ENCODE measurements at regions not wholly inside any gene's neighbourhood (a gene's known extent, or its start where the extent isn't known, plus 50 kb on each side); places are given as distances from the start of the nearest gene placed in this dataset.

DNA sequence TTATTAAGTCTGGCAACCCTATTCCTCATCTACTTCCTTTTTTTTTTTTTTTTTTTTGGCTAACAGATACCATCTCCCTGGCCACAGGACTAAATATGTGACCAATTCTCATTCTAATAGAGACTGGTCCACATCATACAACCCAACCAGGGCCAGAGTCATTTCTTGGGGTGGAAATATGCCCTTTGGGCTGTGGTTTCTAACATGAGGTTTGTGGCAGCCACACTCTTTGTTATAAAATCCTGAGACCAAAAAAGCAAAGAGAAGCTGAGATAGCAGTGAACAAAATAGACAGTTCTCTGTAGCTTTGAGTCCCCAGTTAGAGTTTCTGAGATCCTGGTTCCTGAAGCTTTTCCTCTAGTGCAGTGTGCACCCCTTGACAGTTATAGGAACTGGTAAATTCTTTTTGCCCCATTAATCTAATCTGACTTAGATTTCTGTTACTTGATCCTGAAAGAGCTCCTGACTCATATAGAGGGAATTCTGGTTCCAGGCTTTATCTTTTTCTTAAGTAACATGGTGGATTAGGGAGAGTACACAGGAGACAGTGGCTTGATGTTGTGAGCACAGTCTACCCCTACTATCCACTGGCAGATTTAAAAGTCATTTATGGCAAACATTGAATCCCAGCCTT is 86.8 kb downstream of the MAIP1 start:
- TF ChIP-seq POLR2A (IDR thresholded peaks at IDR 0.05; ENCODE audit: low read length) = no peak
- TF ChIP-seq GATA1 (IDR thresholded peaks at IDR 0.05; ENCODE audit: low read depth, low read length) = no peak

Measured in erythroblast (primary cell).